ENCODE measurements at regions not wholly inside any gene's neighbourhood (a gene's known extent, or its start where the extent isn't known, plus 50 kb on each side); places are given as distances from the start of the nearest gene placed in this dataset.

GRCh38 chr4:116849620-116850019 is 235.8 kb downstream of the TRAM1L1 start:
- Histone ChIP-seq H3K36me3 (ENCODE audit: insufficient read depth) (no peaks in the 10 kb centered on the region), H3K4me1 (ENCODE audit: insufficient read depth) (no peaks in the 10 kb centered on the region), H3K27ac (ENCODE audit: low read depth) (no peak overlapping the region), H3K4me3 (ENCODE audit: low read depth, low read length) (no peak overlapping the region)
- DNase-seq (ENCODE audit: extremely low spot score), result no peak

- Histone ChIP-seq H3K4me3 (ENCODE audit: low read depth, low read length) (no peak overlapping the region), H3K36me3 (ENCODE audit: insufficient read depth) (no peaks in the 10 kb centered on the region), H3K27ac (ENCODE audit: low read depth) (no peak overlapping the region), H3K4me1 (ENCODE audit: insufficient read depth) (no peaks in the 10 kb centered on the region)
- 63% methylated on average over 2 of the region's 2 CpGs for WGBS
- no peak for DNase-seq (ENCODE audit: extremely low spot score)
Measured at GRCh38 chr4:116847616-116848015, 237.8 kb downstream of the TRAM1L1 start.

GRCh38 chr4:116839826-116840225 is 245.6 kb downstream of the TRAM1L1 start:
- Histone ChIP-seq H3K4me3 (ENCODE audit: low read depth, low read length) (no peak overlapping the region), H3K36me3 (ENCODE audit: insufficient read depth) (no peaks in the 10 kb centered on the region), H3K27ac (ENCODE audit: low read depth) (no peak overlapping the region), H3K4me1 (ENCODE audit: insufficient read depth) (no peaks in the 10 kb centered on the region)
- WGBS, result 75% methylated on average over 5 of the region's 5 CpGs
- no peak for DNase-seq (ENCODE audit: extremely low spot score)

GRCh38 chr4:116838609-116839008 is 246.8 kb downstream of the TRAM1L1 start:
- Histone ChIP-seq H3K27ac (ENCODE audit: low read depth) (no peak overlapping the region), H3K4me3 (ENCODE audit: low read depth, low read length) (no peak overlapping the region), H3K36me3 (ENCODE audit: insufficient read depth) (no peaks in the 10 kb centered on the region), H3K4me1 (ENCODE audit: insufficient read depth) (no peaks in the 10 kb centered on the region)
- DNase-seq (ENCODE audit: extremely low spot score), result no peak
- 89% methylated on average over 4 of the region's 4 CpGs for whole genome bisulfite sequencing

GRCh38 chr4:116829187-116829586 is 256.2 kb downstream of the TRAM1L1 start:
- Histone ChIP-seq H3K27ac (ENCODE audit: low read depth) (no peak overlapping the region), H3K4me1 (ENCODE audit: insufficient read depth) (no peaks in the 10 kb centered on the region), H3K36me3 (ENCODE audit: insufficient read depth) (no peaks in the 10 kb centered on the region), H3K4me3 (ENCODE audit: low read depth, low read length) (no peak overlapping the region)
- WGBS, result 82% methylated on average over 5 of the region's 5 CpGs
- no peak for DNase-seq (ENCODE audit: extremely low spot score)

- WGBS, result 79% methylated on average over 2 of the region's 2 CpGs
- Histone ChIP-seq H3K27ac (ENCODE audit: low read depth) (no peak overlapping the region), H3K4me3 (ENCODE audit: low read depth, low read length) (no peak overlapping the region), H3K4me1 (ENCODE audit: insufficient read depth) (no peaks in the 10 kb centered on the region), H3K36me3 (ENCODE audit: insufficient read depth) (no peaks in the 10 kb centered on the region)
- DNase-seq (ENCODE audit: extremely low spot score), result no peak
Measured at GRCh38 chr4:116824172-116824571, 261.2 kb downstream of the TRAM1L1 start.

- no peak for DNase-seq (ENCODE audit: extremely low spot score)
- Histone ChIP-seq H3K4me3 (ENCODE audit: low read depth, low read length) (no peak overlapping the region), H3K36me3 (ENCODE audit: insufficient read depth) (no peaks in the 10 kb centered on the region), H3K27ac (ENCODE audit: low read depth) (no peak overlapping the region), H3K4me1 (ENCODE audit: insufficient read depth) (no peaks in the 10 kb centered on the region)
- 74% methylated on average over 2 of the region's 2 CpGs for WGBS
Measured at GRCh38 chr4:116811730-116812129, 273.6 kb downstream of the TRAM1L1 start.

- 65% methylated on average over 2 of the region's 2 CpGs for WGBS
- H3K27ac ChIP-seq (ENCODE audit: low read depth), result no peak overlapping the region
- DNase-seq (ENCODE audit: extremely low spot score), result no peak
- H3K4me1 ChIP-seq (ENCODE audit: insufficient read depth), result no peaks in the 10 kb centered on the region
- no peak overlapping the region for H3K4me3 ChIP-seq (ENCODE audit: low read depth, low read length)
- H3K36me3 ChIP-seq (ENCODE audit: insufficient read depth), result no peaks in the 10 kb centered on the region
Measured at GRCh38 chr4:116796022-116796421, 289.4 kb downstream of the TRAM1L1 start.

GRCh38 chr4:116788723-116789122 is 296.7 kb downstream of the TRAM1L1 start:
- Histone ChIP-seq H3K4me3 (ENCODE audit: low read depth, low read length) (no peak overlapping the region), H3K4me1 (ENCODE audit: insufficient read depth) (no peaks in the 10 kb centered on the region), H3K36me3 (ENCODE audit: insufficient read depth) (no peaks in the 10 kb centered on the region), H3K27ac (ENCODE audit: low read depth) (no peak overlapping the region)
- no peak for DNase-seq (ENCODE audit: extremely low spot score)
- WGBS, result 91% methylated on average over 2 of the region's 2 CpGs

GRCh38 chr4:116755051-116755450 is 330.3 kb downstream of the TRAM1L1 start:
- H3K27ac ChIP-seq (ENCODE audit: low read depth), result no peak overlapping the region
- no peak overlapping the region for H3K4me3 ChIP-seq (ENCODE audit: low read depth, low read length)
- H3K4me1 ChIP-seq (ENCODE audit: insufficient read depth), result no peaks in the 10 kb centered on the region
- no peaks in the 10 kb centered on the region for H3K36me3 ChIP-seq (ENCODE audit: insufficient read depth)
- no peak for DNase-seq (ENCODE audit: extremely low spot score)
- 77% methylated on average over 1 of the region's 1 CpG for WGBS

GRCh38 chr4:116752027-116752426 is 333.3 kb downstream of the TRAM1L1 start:
- Histone ChIP-seq H3K27ac (ENCODE audit: low read depth) (no peak overlapping the region), H3K4me3 (ENCODE audit: low read depth, low read length) (no peak overlapping the region), H3K36me3 (ENCODE audit: insufficient read depth) (no peaks in the 10 kb centered on the region), H3K4me1 (ENCODE audit: insufficient read depth) (no peaks in the 10 kb centered on the region)
- 84% methylated on average over 2 of the region's 2 CpGs for WGBS
- DNase-seq (ENCODE audit: extremely low spot score), result no peak

GRCh38 chr4:116736756-116737155 is 348.6 kb downstream of the TRAM1L1 start:
- Histone ChIP-seq H3K27ac (ENCODE audit: low read depth) (no peak overlapping the region), H3K36me3 (ENCODE audit: insufficient read depth) (no peaks in the 10 kb centered on the region), H3K4me1 (ENCODE audit: insufficient read depth) (no peaks in the 10 kb centered on the region), H3K4me3 (ENCODE audit: low read depth, low read length) (no peak overlapping the region)
- no peak for DNase-seq (ENCODE audit: extremely low spot score)
- 83% methylated on average over 1 of the region's 1 CpG for WGBS

- Histone ChIP-seq H3K4me3 (ENCODE audit: low read depth, low read length) (no peak overlapping the region), H3K27ac (ENCODE audit: low read depth) (no peak overlapping the region), H3K36me3 (ENCODE audit: insufficient read depth) (no peaks in the 10 kb centered on the region), H3K4me1 (ENCODE audit: insufficient read depth) (no peaks in the 10 kb centered on the region)
- no peak for DNase-seq (ENCODE audit: extremely low spot score)
- 58% methylated on average over 2 of the region's 2 CpGs for WGBS
Measured at GRCh38 chr4:116734178-116734577, 351.2 kb downstream of the TRAM1L1 start.

- H3K27ac ChIP-seq (ENCODE audit: low read depth), result no peak overlapping the region
- no peak overlapping the region for H3K4me3 ChIP-seq (ENCODE audit: low read depth, low read length)
- no peaks in the 10 kb centered on the region for H3K36me3 ChIP-seq (ENCODE audit: insufficient read depth)
- H3K4me1 ChIP-seq (ENCODE audit: insufficient read depth), result no peaks in the 10 kb centered on the region
- 81% methylated on average over 4 of the region's 4 CpGs for WGBS
- no peak for DNase-seq (ENCODE audit: extremely low spot score)
Measured at GRCh38 chr4:116733370-116733769, 352.0 kb downstream of the TRAM1L1 start.

- Histone ChIP-seq H3K4me3 (ENCODE audit: low read depth, low read length) (no peak overlapping the region), H3K27ac (ENCODE audit: low read depth) (no peak overlapping the region), H3K36me3 (ENCODE audit: insufficient read depth) (no peaks in the 10 kb centered on the region), H3K4me1 (ENCODE audit: insufficient read depth) (no peaks in the 10 kb centered on the region)
- no peak for DNase-seq (ENCODE audit: extremely low spot score)
Measured at GRCh38 chr4:116726523-116726922, 358.9 kb downstream of the TRAM1L1 start.

Measured in urinary bladder (tissue), 3 donors.